ENCODE measurements at regions not wholly inside any gene's neighbourhood (a gene's known extent, or its start where the extent isn't known, plus 50 kb on each side); places are given as distances from the start of the nearest gene placed in this dataset.

DNA sequence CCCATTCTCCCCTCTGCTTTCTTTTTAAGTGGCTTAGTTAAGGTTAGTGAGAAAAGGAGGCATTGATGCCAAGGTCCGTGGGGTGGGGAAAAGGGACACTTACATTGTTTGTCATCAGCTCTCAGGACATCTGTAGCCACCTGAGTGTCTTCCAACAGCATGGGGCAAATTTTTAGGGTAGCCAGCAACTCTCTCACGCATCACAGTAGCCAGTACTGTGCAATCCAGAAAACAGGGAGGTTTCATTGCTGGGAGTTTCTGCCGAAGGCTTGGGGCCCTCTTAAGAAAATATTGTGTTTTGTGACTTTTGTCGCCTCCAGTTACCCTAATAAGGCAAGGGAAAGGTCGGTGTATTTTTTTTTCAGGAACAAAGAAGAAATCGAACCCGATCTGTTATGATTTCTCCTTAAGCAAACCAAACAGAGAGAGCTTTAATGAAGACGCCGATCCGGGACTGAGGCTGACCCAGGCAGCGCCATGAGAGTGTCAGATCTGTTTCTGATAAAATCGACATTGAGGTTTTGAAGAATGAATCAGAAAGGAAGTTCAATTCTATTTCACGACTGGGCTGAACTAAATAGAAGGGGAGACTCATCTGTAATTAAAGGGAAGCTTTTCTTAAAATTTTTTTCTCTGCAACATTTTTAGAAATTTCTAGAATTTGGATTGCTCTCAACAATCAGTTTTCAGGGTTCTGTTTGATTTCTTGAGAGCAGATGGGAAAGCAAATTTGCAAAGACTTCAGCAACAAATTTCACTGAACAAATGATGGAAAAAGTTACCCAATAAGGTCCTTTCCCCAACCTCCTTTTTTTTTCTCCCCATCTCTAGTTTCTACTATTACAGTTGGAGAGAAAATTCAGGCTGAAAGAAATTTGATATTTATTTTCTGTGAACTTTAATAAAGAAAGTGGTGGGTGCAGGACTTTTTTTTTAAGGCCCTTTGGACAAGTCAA, 144.7 kb upstream of the IRX3 start:
- peaks cover 0 to 11% (median 4%) of the 10 kb centered on the region in 4 donors for H3K9me3 ChIP-seq (ENCODE audit: control insufficient read depth in 4 of 4, insufficient read depth in 3 of 4, low read length in 3 of 4)
- DNase-seq = peak in 1 of 3 donors; percentile 8

DNA sequence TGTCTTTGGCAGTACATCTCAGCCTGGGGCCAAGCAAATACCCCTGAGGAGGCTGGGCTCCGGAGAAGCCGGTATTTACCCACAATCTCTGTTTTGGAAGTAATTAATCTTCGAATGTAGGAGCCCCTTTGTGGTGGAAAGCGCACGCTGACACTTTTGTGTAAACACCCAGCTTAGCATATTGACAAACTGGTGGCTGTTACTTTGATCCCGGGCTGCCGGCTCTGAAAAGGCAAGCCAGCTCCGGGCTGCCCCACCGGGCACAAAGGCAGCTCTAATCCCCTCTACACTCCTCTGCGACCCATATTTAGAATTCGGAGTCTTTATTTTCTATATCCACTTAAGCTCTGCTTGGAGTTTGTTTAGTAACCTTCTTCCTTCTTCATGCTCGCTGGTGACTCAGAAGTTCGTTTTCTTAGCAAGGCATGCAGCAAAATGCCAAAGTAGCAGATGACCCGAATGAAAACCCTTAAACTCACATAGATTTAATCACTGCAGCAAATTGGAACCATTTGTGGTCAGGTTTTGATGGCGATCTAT, 144.0 kb upstream of the IRX3 start:
- H3K27ac ChIP-seq (ENCODE audit: low read depth in 1 of 2, low read length in 1 of 2) = peak overlapping the region in 1 of 2 donors; percentile 43
- no peak for ATAC-seq (ENCODE audit: insufficient read depth, low FRiP score)
- no peaks in the 10 kb centered on the region for H3K36me3 ChIP-seq (ENCODE audit: control insufficient read depth in 4 of 4, insufficient read depth in 4 of 4, low read length in 4 of 4)
- peaks cover 0 to 11% (median 4%) of the 10 kb centered on the region in 4 donors for H3K9me3 ChIP-seq (ENCODE audit: control insufficient read depth in 4 of 4, insufficient read depth in 3 of 4, low read length in 3 of 4)
- H3K27me3 ChIP-seq (ENCODE audit: control insufficient read depth in 3 of 3, insufficient read depth in 3 of 3, low read length in 2 of 3) = peaks cover 3 to 32% (median 17%) of the 10 kb centered on the region in 3 donors
- 6 to 7% methylated on average over 15 of the region's 15 CpGs for WGBS, 2 donors
- H3K4me1 ChIP-seq (ENCODE audit: control insufficient read depth in 5 of 5, insufficient read depth in 5 of 5, low read length in 5 of 5) = peaks cover 0 to 12% (median 0%) of the 10 kb centered on the region in 5 donors
- DNase-seq = peak; percentile 18 to 38 (median 26)
- no peak overlapping the region for H3K4me3 ChIP-seq
- H3K9ac ChIP-seq (ENCODE audit: insufficient read depth in 1 of 2, low read length in 2 of 2) = no peak overlapping the region
- TF ChIP-seq, protein P1, sequence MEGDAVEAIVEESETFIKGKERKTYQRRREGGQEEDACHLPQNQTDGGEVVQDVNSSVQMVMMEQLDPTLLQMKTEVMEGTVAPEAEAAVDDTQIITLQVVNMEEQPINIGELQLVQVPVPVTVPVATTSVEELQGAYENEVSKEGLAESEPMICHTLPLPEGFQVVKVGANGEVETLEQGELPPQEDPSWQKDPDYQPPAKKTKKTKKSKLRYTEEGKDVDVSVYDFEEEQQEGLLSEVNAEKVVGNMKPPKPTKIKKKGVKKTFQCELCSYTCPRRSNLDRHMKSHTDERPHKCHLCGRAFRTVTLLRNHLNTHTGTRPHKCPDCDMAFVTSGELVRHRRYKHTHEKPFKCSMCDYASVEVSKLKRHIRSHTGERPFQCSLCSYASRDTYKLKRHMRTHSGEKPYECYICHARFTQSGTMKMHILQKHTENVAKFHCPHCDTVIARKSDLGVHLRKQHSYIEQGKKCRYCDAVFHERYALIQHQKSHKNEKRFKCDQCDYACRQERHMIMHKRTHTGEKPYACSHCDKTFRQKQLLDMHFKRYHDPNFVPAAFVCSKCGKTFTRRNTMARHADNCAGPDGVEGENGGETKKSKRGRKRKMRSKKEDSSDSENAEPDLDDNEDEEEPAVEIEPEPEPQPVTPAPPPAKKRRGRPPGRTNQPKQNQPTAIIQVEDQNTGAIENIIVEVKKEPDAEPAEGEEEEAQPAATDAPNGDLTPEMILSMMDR (IDR thresholded peaks at IDR 0.05; ENCODE audit: control extremely low read depth, extremely low read depth) = no peak

More for the DNA sequence above, 144.7 kb upstream of the IRX3 start:
- no peak for ATAC-seq (ENCODE audit: insufficient read depth, low FRiP score)
- Histone ChIP-seq H3K4me3 (no peak overlapping the region), H3K9ac (ENCODE audit: insufficient read depth in 1 of 2, low read length in 2 of 2) (no peak overlapping the region), H3K27me3 (ENCODE audit: control insufficient read depth in 3 of 3, insufficient read depth in 3 of 3, low read length in 2 of 3) (peaks cover 3 to 31% (median 17%) of the 10 kb centered on the region in 3 donors), H3K36me3 (ENCODE audit: control insufficient read depth in 4 of 4, insufficient read depth in 4 of 4, low read length in 4 of 4) (no peaks in the 10 kb centered on the region), H3K27ac (ENCODE audit: low read depth in 1 of 2, low read length in 1 of 2) (peak overlapping the region in 1 of 2 donors; percentile 66), H3K4me1 (ENCODE audit: control insufficient read depth in 5 of 5, insufficient read depth in 5 of 5, low read length in 5 of 5) (peaks cover 0 to 12% (median 0%) of the 10 kb centered on the region in 5 donors)
- TF ChIP-seq, protein P1 (IDR thresholded peaks at IDR 0.05; ENCODE audit: control extremely low read depth, extremely low read depth) = no peak
- 25 to 29% methylated on average over 13 of the region's 13 CpGs for WGBS, 2 donors

DNA sequence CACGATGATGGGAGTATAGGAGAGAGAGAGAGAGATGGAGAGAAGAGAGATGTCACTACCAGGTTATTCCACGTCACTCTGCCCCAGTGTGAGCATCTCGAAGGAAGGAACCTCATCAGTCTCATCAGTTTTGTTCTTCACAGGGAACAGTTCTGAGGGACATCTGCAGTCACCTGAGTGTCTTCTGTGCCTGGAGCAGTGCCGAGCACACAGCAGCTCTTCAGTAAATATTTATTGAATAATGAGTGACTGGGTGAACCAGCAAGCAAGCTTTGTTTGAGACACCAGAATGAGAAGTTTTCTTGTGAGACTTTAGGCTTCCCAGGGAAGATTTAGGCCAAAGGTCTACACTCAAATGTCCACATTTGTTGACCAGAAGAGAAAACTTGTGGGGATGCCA, 142.4 kb upstream of the IRX3 start:
- Histone ChIP-seq H3K36me3 (ENCODE audit: control insufficient read depth in 4 of 4, insufficient read depth in 4 of 4, low read length in 4 of 4) (no peaks in the 10 kb centered on the region), H3K27ac (ENCODE audit: low read depth in 1 of 2, low read length in 1 of 2) (peak overlapping the region in 1 of 2 donors; percentile 0), H3K9me3 (ENCODE audit: control insufficient read depth in 4 of 4, insufficient read depth in 3 of 4, low read length in 3 of 4) (peaks cover 0 to 11% (median 4%) of the 10 kb centered on the region in 4 donors), H3K27me3 (ENCODE audit: control insufficient read depth in 3 of 3, insufficient read depth in 3 of 3, low read length in 2 of 3) (peaks cover 3 to 32% (median 17%) of the 10 kb centered on the region in 3 donors), H3K4me1 (ENCODE audit: control insufficient read depth in 5 of 5, insufficient read depth in 5 of 5, low read length in 5 of 5) (peaks cover 0 to 14% (median 0%) of the 10 kb centered on the region in 5 donors), H3K4me3 (no peak overlapping the region), H3K9ac (ENCODE audit: insufficient read depth in 1 of 2, low read length in 2 of 2) (no peak overlapping the region)
- WGBS, 2 donors = 84 to 89% methylated on average over 4 of the region's 4 CpGs
- TF ChIP-seq, protein P1 (IDR thresholded peaks at IDR 0.05; ENCODE audit: control extremely low read depth, extremely low read depth) = no peak
- ATAC-seq (ENCODE audit: insufficient read depth, low FRiP score) (no peak), DNase-seq (no peak)
